Stimulated activated CD8-positive, alpha-beta memory T cell treated with anti-CD3 and anti-CD28 coated beads, Interleukin-4, amount 100 ng/mL, for 1 hour (primary cell): ENCODE measurements at regions not wholly inside any gene's neighbourhood (a gene's known extent, or its start where the extent isn't known, plus 50 kb on each side); places are given as distances from the start of the nearest gene placed in this dataset.
"Not testable (repeated sequence)": the region's sequence is repeated elsewhere in the genome, so short reads cannot be mapped to it uniquely, and the experiment has no call there.

Source experiments
- DNase-seq, 2 donors: peaks; one replicate each; pipeline ENCODE4 v3.0.0-alpha.2; 2020; ENCODE audit warnings: low read depth in 2 of 2, low spot score in 1 of 2

DNA sequence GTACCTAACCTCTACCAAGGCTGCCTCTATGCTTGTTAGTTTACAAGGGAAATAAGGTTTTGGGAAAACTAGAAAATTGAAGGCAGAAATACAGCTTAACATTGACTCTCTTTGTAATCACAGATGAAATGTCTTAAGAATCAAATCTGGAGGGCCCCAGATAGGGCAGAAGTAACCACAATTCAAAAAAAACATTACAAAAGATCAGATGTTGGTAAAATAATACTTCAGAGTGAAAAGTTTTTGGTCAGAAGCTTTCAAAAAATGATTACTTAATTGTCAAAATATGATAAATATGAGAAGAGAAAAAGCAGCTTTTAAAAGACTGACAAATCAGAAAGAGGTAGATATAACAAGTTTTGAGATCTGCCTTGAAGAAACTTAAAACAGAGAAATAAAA lies 425.1 kb upstream of the NECTIN3 start:
- DNase-seq, result no peak

DNA sequence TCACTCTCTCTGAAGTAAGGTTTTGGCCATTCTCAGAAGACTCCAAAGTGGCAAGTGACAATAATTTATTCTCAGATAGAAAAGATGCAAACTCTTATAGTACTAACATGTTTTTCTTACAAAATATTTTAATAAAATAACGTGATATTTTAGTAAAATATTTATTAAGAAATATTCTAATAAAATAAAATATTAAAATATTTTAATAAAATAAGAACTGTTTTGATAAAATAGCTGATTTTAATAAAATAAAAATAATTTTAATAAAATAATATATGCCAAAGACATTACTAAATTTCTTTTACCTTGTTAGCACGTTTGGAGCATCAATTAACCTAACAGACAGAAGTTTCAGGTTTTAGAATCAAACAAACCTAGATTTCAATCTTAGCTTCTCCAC lies 424.0 kb upstream of the NECTIN3 start:
- no peak for DNase-seq

DNA sequence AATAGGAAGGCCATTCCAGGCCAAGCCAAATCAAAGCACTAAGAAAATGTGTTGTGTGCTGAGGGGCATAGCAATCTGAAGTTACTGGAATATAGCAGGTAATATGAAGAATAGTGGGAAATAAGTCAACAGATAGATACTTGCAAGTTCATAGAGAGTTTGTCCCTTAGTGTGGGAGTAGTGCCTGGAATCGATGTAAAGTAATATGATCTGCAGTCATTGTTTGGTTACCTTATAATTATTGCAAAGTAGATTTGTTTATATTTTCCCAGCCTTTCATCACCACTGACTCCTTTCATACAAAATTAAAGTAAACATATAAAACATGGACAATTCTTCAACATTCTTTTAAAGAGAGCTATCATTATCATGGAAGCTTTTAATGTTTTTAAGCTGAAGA lies 420.9 kb upstream of the NECTIN3 start:
- DNase-seq, result no peak

DNA sequence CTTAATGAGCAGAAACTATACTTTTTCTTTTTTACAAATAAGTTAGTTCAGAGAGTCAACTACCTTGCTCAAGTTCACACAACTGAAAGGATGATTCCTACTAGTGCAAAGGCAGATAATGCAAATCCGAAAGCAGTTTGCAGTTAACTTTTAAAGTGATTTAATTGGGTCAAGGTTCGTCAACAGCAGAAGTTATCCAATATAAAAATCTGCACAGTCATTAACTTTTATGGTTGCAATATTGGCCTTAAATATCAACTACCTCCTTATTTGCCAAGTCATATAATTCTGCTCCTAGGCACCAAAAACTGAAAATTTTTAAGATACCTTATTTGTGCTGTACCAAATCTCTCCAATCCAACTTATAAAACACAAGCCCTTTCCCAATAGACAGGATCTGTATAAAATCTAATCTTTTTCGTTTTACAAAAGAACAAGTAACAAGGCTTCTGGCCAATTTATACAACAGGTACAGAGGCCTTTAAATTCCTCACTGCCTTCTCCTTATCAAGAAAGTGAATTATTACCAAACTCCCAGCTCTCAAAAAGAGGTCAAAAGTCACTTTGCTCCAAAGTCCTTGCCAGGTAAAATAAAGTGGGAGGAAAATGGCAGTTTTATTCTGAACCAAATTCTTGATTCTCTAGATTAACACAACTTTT lies 416.6 kb upstream of the NECTIN3 start:
- no peak for DNase-seq

DNA sequence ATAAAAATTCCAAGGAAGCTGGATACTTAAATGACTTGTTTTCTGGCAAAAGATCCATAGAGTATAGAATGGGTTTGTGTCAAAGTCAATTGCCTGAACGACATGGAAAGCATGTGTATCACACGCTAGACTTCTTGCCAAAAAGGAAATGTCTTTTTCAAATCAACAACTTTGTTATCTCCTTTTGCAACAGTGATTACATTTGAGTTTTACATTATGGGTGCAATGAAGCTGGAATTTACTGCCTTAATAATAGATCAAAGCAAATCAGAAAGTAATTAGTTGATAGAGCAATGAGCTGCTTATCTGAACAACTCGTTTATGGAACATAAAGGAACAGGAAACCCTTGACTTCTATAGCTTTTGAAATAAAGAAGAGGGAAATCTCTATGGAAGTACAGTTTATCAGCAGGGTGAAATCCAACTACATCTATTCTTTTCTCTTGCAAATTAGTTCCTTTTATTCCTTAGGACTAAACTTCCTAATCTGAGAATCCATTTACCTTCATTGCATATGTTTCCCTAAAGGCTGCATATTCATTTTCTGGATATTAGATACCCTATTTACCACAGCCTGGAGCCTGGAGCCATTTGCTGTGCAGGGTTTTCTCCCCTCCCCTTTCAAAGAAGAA lies 415.1 kb upstream of the NECTIN3 start:
- no peak for DNase-seq

DNA sequence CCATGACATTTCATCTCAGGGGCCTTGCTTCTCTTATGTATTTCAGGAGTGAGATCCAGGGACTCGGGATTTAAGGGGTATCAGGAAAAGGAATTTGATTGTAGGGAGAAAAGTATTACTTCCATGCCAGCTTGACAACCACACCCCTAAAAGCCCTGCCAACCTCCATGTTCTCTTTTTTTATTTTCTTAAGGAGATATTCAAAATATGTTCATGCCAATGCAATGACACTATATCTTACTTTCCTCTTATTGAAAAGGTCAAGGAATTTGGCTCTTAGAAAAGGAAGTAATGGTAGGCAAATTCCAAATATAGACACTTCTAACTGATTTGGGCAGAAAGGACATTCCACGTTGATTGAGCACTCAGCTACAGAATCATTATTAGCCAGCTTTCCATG lies 407.5 kb upstream of the NECTIN3 start:
- DNase-seq, result no peak

DNA sequence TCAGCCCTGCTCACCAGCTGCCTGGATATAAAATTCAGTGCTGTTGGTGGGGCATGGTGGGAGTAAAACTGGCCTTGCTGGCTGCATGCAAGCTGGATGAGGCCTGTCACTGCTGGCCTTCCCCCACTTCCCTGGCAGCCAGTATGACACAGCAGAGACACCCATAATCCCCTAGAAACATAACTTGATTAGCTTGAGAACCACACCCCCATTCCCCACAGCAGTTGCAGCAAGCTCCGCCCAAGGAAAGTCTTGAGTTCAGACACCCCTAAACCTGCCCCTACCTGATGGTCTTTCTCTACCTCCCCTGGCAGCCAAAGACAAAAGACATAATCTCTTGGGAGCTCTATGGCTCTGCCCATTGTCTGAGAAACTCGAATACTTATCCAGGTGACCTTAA lies 405.1 kb upstream of the NECTIN3 start:
- DNase-seq, result no peak

DNA sequence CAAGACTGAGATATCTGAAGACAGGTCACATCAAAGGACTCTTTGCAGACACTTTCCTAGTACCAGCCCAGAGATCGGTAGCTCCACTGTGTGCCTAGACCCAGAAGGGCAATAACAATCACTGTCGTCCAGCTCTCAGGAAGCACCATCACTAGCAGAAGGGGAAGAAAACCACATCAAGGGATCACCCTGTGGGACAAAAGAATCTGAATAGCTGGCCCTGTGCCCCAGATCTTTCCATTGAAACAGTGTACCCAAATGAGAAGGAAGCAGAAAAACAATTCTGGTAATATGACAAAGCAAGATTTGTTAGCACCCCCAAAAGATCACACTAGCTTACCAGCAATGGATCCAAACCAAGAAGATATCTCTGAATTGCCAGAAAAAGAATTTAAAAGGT lies 404.4 kb upstream of the NECTIN3 start:
- DNase-seq, result no peak

DNA sequence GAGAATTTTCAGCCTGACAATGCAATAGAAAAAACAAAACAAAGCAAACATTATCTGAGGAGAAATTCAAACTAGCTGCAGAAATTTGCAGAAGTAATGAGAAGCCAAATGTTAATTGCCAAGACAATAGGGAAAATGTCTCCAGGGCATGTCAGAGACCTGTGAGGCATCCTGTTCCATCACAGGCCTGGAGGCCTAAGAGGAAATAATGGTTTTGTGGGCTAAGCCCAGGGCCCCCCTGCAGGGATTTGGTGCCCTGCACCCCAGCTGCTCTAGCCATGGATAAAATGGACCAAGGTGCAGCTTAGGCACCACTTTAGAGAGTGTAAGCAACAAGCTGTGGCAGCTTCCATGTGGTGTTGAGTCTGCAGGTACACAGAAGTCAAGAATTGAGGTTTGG lies 401.2 kb upstream of the NECTIN3 start:
- DNase-seq, result no peak

DNA sequence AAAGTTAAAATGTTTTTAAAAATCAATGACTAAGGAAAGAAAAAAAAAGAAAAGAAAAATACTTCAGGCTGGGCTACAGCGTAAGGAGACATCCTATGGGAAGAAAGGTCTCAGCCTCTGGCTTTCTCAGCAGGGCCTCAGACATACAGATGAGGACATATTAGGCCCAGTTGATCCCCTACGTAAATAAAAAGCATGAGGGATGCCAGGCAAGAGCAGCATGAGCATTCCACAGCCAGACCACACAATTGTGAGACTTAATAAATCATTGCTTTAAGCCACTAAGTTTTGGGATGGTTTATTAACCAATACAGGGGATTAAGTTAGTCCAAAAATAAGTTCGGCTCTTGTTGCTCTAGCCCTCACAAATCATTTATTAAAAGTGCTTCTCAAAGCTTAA lies 394.1 kb upstream of the NECTIN3 start:
- no peak for DNase-seq

DNA sequence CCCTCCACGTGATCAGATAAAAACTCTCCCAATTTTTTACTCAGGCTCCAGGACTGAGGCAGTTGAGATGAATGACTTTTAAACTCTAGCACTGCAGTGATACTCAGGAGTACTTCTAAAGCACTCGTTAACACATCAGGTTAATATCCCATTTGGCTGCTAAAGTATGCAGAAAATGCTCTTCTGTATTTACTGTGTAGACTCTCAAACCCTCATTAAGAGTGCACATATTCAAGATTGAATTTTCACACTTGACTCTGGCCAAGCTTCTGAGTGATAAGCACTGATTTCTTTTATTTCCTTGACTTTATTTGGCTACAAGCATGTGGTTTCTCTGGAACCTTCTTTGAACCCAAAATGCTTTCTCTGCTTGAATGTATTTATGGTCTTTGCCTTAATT lies 392.3 kb upstream of the NECTIN3 start:
- no peak for DNase-seq

DNA sequence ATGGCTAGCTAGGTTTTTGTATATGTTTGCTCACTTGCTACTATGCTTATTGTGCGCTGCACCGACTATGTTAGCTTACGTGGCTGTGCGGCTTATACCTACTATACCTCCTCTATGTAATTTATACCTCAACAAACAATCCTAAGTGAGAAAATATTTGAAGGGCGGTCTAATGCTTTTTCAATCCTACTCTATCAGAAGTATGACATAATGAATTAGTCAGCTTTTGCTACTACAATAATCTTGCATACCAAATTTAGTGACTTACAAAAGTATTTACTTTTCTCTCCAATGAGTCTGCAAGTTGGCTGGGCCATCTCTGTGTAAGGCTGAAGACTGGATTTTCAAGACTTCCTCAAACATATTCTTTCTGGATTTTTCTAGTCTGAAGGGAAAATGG lies 391.2 kb upstream of the NECTIN3 start:
- DNase-seq, result no peak

DNA sequence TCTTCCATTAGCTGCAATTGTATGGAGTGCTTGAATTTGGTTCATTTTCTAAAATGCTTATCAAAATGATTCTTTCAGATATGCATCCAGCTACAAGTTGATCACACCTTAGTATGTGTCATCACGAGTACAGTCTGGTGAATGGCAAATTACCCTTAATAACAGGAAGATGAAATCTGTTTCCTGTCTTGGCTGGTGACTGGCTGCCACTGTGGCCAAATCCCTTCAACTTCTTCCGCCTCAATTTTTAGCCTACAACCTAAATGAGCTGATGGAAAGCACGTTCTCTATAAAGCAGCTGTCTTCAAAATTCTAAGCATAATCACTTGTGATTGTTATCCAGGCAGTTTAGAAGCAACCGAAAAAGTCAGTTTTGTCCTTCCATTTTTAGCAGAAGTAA lies 387.1 kb upstream of the NECTIN3 start:
- DNase-seq, result no peak

DNA sequence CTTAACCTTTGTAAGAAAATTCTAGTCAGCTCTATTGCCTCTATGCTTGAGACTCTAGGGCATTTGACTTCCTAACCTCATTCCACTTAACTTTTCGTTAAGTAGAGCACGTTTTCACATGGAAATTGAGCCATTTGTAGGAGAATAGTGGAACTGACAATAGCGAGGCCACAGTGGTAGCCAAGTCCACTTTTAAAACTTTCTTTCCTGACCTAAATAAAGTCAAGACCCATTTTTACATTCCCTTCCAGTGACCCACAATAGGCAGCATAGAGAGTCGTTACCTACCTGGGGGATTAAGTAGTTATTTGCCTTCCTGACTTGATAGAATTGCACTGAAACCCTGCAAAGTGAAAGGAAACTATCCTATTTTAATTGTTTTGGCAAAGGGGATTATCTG lies 386.0 kb upstream of the NECTIN3 start:
- no peak for DNase-seq

DNA sequence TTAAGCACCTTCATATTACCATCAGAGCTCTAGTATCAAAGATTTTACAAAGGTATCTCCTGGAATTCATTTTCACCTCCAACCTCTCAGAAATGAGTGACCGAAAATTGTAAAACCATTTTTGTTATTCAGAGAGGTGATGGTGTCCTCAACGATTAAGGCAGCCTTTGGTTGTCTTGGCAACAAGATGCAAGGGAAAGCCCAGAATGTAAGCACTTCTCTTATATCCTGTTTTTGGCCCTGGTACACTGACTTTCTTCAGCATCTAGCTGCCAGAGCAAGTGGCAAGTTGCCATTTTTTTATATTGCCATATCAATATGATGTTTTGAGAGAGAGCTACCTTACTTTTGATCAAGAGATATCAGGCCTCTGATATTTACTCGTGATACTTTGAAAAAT lies 384.9 kb upstream of the NECTIN3 start:
- DNase-seq, result no peak

DNA sequence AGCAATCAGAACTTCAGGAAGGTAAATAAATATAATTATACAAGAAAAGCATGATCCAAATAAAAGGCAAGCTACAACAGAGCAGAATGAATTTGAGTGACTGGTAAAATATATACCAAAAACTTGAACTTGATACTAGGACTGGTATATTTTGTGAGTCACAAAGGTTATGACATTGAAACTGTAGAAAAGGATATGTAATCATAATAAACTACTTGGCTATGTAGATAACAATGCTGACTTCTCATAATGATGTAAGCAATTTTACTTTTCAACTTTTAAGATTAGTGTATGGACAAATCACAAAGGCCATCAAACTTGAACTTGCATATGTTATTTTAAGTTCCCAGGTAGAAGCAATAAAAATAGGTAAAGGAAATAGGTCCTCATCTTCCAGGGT lies 384.5 kb upstream of the NECTIN3 start:
- no peak for DNase-seq

DNA sequence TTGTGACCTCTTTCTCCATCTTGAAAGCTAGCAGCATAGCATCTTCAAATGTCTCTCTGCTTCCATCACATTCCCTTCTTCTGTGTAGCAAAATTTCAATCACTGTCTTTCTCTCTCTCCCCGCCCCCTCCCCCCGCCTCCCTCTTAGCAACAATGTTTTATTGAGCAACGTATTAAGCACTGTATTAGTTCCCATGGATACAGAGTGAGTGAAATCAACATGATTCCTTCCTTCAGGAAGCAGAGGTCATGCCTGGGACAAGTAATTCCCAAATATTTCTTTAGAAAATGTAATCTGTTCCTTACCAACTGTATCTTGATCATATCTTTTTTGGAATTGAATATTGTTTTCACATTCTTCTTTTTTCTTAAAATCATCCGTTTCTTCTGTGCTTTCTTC lies 373.7 kb upstream of the NECTIN3 start:
- no peak for DNase-seq

DNA sequence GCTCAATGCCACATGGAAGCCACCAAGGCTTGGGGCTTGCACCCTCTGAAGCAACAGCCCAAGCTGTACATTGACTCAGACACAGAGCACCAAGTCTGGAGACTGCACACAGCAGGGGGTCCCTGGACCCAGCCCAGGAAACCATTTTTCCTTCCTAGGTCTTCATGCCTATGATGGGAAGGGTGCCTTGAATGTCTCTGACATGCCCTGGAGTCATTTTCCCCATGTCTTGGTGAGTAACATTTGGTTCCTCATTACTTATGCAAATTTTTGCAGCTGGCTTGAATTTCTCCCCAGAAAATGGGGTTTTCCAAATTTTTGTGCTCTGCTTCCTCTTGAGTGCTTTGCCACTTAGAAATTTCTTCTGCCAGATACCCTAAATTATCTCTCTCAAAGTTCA lies 367.3 kb upstream of the NECTIN3 start:
- not testable (repeated sequence) for DNase-seq

DNA sequence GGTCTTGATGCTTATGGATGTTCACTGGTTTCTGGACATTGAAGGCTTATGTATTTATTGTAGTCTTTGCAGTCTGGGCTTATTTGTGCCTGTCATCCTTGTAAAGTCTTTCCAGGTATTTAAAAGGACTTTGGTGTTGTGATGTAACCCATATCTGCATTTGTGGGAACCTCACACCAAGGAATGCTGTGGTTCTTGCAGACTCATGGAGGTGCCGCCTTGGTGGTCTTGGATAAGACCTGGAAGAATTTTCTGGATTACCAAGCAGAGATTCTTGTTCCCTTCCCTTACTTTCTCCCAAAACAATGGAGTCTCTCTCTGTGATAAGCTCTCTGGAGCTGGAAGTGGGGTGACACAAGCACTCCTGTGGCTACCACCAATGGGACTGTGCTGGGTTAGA lies 363.5 kb upstream of the NECTIN3 start:
- no peak for DNase-seq

DNA sequence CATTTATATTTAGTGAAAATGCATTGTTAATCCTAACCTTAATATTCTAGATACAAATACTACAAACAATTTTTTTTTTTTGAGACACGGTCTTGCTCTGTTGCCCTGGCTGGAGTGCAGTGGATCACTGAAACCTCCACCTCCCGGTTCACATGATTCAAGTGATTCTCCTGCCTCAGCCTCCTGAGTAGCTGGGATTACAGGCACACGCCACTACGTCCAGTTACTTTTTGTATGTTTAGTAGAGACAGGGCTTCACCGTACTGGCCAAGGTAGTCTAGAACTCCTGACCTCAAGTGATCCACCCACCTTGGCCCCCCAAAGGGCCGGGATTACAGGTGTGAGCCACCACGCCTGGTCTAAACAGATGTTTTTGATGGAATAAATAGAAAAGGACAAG lies 361.5 kb upstream of the NECTIN3 start:
- DNase-seq, result no peak

DNA sequence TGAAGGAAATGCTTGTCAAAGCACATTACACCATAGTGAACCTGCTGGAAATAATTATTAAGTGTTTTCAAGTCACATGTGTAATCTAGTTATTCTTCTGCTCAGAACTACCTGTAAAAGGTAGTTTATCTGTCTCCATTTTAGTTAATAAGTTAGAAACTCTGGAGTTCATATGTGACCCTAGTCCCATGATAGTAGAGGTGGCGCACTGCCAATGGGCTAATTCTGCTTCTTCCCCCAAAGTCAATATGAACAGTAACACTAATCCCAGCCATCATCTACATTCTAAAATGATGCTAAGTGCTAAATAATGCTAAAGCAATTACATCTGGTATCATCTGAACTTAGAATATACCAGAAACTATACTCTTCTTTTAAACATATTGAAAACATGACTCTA lies 361.0 kb upstream of the NECTIN3 start:
- DNase-seq, result no peak

DNA sequence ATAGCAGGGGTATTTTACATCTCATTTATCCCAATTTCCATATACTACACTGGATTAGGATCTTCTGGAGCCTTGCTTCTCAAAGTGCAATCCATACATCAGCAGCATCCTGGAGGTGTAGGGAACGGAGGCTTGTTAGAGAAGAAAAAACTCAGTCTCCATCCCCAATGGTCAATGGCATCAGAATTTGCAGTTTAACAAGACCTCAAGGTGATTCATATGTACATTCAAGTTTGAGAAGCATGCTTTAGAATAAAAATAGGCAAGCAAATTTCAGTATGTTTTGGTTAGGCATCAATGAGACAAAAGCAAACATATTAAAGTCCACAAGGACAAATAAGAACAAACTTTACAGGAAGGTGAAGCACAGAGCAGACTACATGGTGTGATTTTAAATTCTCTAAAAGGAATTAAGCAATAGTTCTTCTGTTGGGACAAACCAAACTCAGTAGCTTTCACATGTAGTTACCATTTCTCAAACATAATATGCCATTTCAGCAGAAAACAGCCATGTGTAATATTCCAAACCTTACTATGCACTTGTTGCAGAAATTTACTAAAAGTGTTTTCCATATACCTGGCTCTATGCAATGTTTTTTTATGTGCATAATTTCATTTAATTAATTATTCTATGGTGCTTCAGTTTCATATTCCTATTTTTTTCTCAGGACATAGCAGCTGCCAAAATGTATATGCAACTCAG lies 360.3 kb upstream of the NECTIN3 start:
- no peak for DNase-seq
